ENCODE measurements at regions not wholly inside any gene's neighbourhood (a gene's known extent, or its start where the extent isn't known, plus 50 kb on each side); places are given as distances from the start of the nearest gene placed in this dataset.

GRCh38 chr6:68237205-68237604 is 397.9 kb upstream of the ADGRB3 start:
- ATAC-seq: no peak
- H3K36me3 ChIP-seq (ENCODE audit: control insufficient read depth, insufficient read depth, low read length): no peaks in the 10 kb centered on the region
- DNase-seq (ENCODE audit: extremely low read depth in 1 of 4, low spot score in 3 of 4): no peak
- H3K27me3 ChIP-seq (ENCODE audit: control insufficient read depth in 2 of 2, insufficient read depth in 2 of 2, low read length in 2 of 2): no peaks in the 10 kb centered on the region
- FAIRE-seq: no peak
- no peaks in the 10 kb centered on the region for H3K9me3 ChIP-seq (replicated peaks; ENCODE audit: control insufficient read depth, insufficient read depth, low read depth, low read length)
- in situ Hi-C loops (cut with MboI): no loop called here
- H4K20me1 ChIP-seq (replicated peaks; ENCODE audit: control insufficient read depth, insufficient read depth, low read length): no peaks in the 10 kb centered on the region
- no peak overlapping the region for H3K9ac ChIP-seq (ENCODE audit: insufficient read depth in 1 of 2, low read depth in 2 of 2, low read length in 2 of 2)
- H3K27ac ChIP-seq (ENCODE audit: extremely low read depth, low read depth, low read length): no peak overlapping the region
- H3K4me3 ChIP-seq: no peak overlapping the region
- WGBS (ENCODE audit: insufficient coverage, low coverage, missing lambda C conversion rate): 65% methylated on average over 6 of the region's 6 CpGs
- CTCF ChIA-PET (ENCODE audit: low intra/inter-chr PET ratio): no interaction called here
- no peaks in the 10 kb centered on the region for H3K9me1 ChIP-seq (ENCODE audit: control insufficient read depth, insufficient read depth, low read length)
- H2AFZ ChIP-seq (ENCODE audit: low read depth, low read length): peak overlapping the region; percentile 68; the same call in 1 of the 2 replicates
- no peaks in the 10 kb centered on the region for H3K79me2 ChIP-seq (ENCODE audit: control insufficient read depth, insufficient read depth, low read length)
- no peak for TF ChIP-seq RBM15 (IDR thresholded peaks at IDR 0.05; ENCODE audit: insufficient read depth, low read length)
- no peak for TF ChIP-seq CBX3 (IDR thresholded peaks at IDR 0.05; ENCODE audit: borderline replicate concordance in 1 of 2, low read length in 2 of 2)
- TF ChIP-seq PHB (CRISPR knock-in tag; IDR thresholded peaks at IDR 0.05): no peak
- TF ChIP-seq CEBPG (CRISPR knock-in tag; IDR thresholded peaks at IDR 0.05): no peak
- TF ChIP-seq CEBPG (tag; conservative IDR thresholded peaks at IDR 0.05 in 1 of 2, IDR thresholded peaks at IDR 0.05 in 1 of 2): peak; percentile 12 to 39; a peak in 2 of 4 replicates
- TF ChIP-seq CEBPB (tag; IDR thresholded peaks at IDR 0.05): peak; percentile 40
- TF ChIP-seq MAFF (IDR thresholded peaks at IDR 0.05; ENCODE audit: low read length): no peak
- no peak for TF ChIP-seq ATF7 (IDR thresholded peaks at IDR 0.05)
- TF ChIP-seq HLTF (IDR thresholded peaks at IDR 0.05): no peak
- no peak for TF ChIP-seq FOXA1 (IDR thresholded peaks at IDR 0.05; ENCODE audit: borderline replicate concordance)
- no peak for TF ChIP-seq GABPA (tag; conservative IDR thresholded peaks at IDR 0.05; ENCODE audit: low read depth)
- TF ChIP-seq ZBTB12 (CRISPR knock-in tag; IDR thresholded peaks at IDR 0.05): no peak
- no peak for TF ChIP-seq KDM4B (IDR thresholded peaks at IDR 0.05; ENCODE audit: borderline replicate concordance in 2 of 2, low read depth in 1 of 2)
- peaks cover 0 to 18% of the 10 kb centered on the region in 2 experiments; a peak in 2 of 5 replicates for H3K4me1 ChIP-seq (replicated peaks in 1 of 2; ENCODE audit: control insufficient read depth in 2 of 2, insufficient read depth in 2 of 2, low read length in 2 of 2)
- POLR2A ChIA-PET: no interaction called here
- intact Hi-C loops (cut with micrococcal nuclease): no loop called here
- H3K4me2 ChIP-seq (ENCODE audit: insufficient read depth, low read length): no peak overlapping the region
- BruUV-seq (replicated peaks): no TSS peak

All from K562 (cell line).